HG03045 (cell line): ENCODE measurements at regions not wholly inside any gene's neighbourhood (a gene's known extent, or its start where the extent isn't known, plus 50 kb on each side); places are given as distances from the start of the nearest gene placed in this dataset.

Source experiments
- ATAC-seq: cut with Tn5 transposase; IDR thresholded peaks from one replicate; pipeline ENCODE4 v1.9.1; 2021; ENCODE audit warnings: mild to moderate bottlenecking, moderate library complexity; ENCODE audit not compliant: unreplicated experiment

- no peak for ATAC-seq
Observed at GRCh38 chr3:104578558-104578957, 788.2 kb upstream of the ALCAM start.

GRCh38 chr3:104582092-104582491 is 784.6 kb upstream of the ALCAM start:
- ATAC-seq: no peak

- no peak for ATAC-seq
Observed at GRCh38 chr3:104584682-104585081, 782.0 kb upstream of the ALCAM start.

GRCh38 chr3:104586344-104586743 is 780.4 kb upstream of the ALCAM start:
- no peak for ATAC-seq

- no peak for ATAC-seq
Observed at GRCh38 chr3:104588442-104588841, 778.3 kb upstream of the ALCAM start.

GRCh38 chr3:104591776-104592175 is 774.9 kb upstream of the ALCAM start:
- no peak for ATAC-seq

GRCh38 chr3:104594491-104594890 is 772.2 kb upstream of the ALCAM start:
- ATAC-seq: no peak

- ATAC-seq: no peak
Observed at GRCh38 chr3:104596054-104596453, 770.7 kb upstream of the ALCAM start.

- peak; percentile 87 for ATAC-seq
Observed at GRCh38 chr3:104596551-104596950, 770.2 kb upstream of the ALCAM start.

- ATAC-seq: no peak
Observed at GRCh38 chr3:104598848-104599511, 767.7 kb upstream of the ALCAM start.

GRCh38 chr3:104604326-104605010 is 762.2 kb upstream of the ALCAM start:
- ATAC-seq: no peak

GRCh38 chr3:104606812-104607211 is 759.9 kb upstream of the ALCAM start:
- ATAC-seq: no peak

- no peak for ATAC-seq
Observed at GRCh38 chr3:104610730-104611652, 755.7 kb upstream of the ALCAM start.

- ATAC-seq: no peak
Observed at GRCh38 chr3:104612218-104612617, 754.5 kb upstream of the ALCAM start.

- no peak for ATAC-seq
Observed at GRCh38 chr3:104614564-104614963, 752.1 kb upstream of the ALCAM start.

GRCh38 chr3:104628185-104628789 is 738.4 kb upstream of the ALCAM start:
- no peak for ATAC-seq

GRCh38 chr3:104629038-104629437 is 737.7 kb upstream of the ALCAM start:
- ATAC-seq: no peak

- no peak for ATAC-seq
Observed at GRCh38 chr3:104631254-104631653, 735.5 kb upstream of the ALCAM start.

- ATAC-seq: no peak
Observed at GRCh38 chr3:104632521-104632920, 734.2 kb upstream of the ALCAM start.

GRCh38 chr3:104632947-104633346 is 733.8 kb upstream of the ALCAM start:
- ATAC-seq: no peak

GRCh38 chr3:104635872-104636580 is 730.7 kb upstream of the ALCAM start:
- ATAC-seq: no peak
